ENCODE measurements at regions not wholly inside any gene's neighbourhood (a gene's known extent, or its start where the extent isn't known, plus 50 kb on each side); places are given as distances from the start of the nearest gene placed in this dataset.
"Not testable (repeated sequence)": the region's sequence is repeated elsewhere in the genome, so short reads cannot be mapped to it uniquely, and the experiment has no call there.

DNA sequence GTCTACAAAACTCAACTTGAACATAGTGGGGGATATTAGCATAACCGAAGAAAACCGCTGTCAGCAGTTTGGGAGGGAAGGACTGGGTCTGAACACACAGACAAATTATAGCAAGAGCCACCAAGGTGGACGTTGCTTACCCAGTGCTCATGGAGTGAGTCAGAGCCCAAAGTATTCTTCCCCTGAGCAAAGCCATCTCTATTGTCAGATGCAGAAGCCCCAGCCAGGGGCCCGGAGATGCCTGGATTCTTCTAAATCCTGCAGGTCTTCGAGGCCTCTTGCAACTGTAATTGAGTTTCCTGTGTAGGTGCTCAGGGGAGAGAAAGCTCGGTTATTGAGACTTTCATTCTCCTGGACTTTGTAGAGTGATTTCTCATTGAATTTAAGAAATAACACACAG is 384.5 kb downstream of the IRS2 start:
- Histone ChIP-seq H3K9ac (no peak overlapping the region), H3K4me1 (peaks cover 0 to 4% (median 0%) of the 10 kb centered on the region in 10 experiments; a peak in 1 of 20 replicates), H4K20me1 (no peaks in the 10 kb centered on the region), H3K4me3 (no peak overlapping the region), H3K9me3 (replicated peaks in 1 of 11) (peaks cover 22 to 48% (median 38%) of the 10 kb centered on the region in 11 experiments; a peak in 21 of 22 replicates), H3K36me3 (peaks cover 0 to 7% (median 0%) of the 10 kb centered on the region in 11 experiments; a peak in 5 of 22 replicates), H3K27ac (no peak overlapping the region), H3K4me2 (no peak overlapping the region), H3K27me3 (no peaks in the 10 kb centered on the region)
- TF ChIP-seq Cebpa-rat (IDR thresholded peaks at IDR 0.05) = no peak

DNA sequence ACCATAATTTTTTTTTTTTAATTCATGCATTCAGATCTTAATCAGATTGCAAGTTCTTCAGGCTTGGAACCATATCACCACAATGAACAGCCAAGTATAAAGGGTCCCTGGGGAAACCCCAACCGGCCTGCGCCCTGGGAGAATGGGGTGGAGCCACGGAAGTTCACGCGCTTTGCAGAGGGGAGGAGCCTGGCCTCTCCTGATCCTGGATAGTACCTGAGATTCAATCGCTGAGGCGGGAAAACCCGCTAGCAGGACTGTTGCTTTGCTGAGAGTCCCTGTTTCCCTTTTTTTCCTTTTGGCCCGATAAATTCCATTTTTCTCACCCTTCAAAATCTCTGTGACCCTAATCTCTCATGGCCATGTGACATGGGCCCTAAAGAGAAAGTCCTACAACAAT is 385.1 kb downstream of the IRS2 start:
- Histone ChIP-seq H3K4me3 (no peak overlapping the region), H3K36me3 (peaks cover 0 to 7% (median 0%) of the 10 kb centered on the region in 11 experiments; a peak in 5 of 22 replicates), H3K4me2 (no peak overlapping the region), H3K9ac (no peak overlapping the region), H4K20me1 (no peaks in the 10 kb centered on the region), H3K27me3 (no peaks in the 10 kb centered on the region), H3K27ac (no peak overlapping the region), H3K9me3 (replicated peaks in 1 of 11) (peaks cover 19 to 45% (median 38%) of the 10 kb centered on the region in 11 experiments; a peak in 21 of 22 replicates), H3K4me1 (peaks cover 0 to 4% (median 0%) of the 10 kb centered on the region in 10 experiments; a peak in 1 of 20 replicates)
- no peak for TF ChIP-seq Cebpa-rat (IDR thresholded peaks at IDR 0.05)

DNA sequence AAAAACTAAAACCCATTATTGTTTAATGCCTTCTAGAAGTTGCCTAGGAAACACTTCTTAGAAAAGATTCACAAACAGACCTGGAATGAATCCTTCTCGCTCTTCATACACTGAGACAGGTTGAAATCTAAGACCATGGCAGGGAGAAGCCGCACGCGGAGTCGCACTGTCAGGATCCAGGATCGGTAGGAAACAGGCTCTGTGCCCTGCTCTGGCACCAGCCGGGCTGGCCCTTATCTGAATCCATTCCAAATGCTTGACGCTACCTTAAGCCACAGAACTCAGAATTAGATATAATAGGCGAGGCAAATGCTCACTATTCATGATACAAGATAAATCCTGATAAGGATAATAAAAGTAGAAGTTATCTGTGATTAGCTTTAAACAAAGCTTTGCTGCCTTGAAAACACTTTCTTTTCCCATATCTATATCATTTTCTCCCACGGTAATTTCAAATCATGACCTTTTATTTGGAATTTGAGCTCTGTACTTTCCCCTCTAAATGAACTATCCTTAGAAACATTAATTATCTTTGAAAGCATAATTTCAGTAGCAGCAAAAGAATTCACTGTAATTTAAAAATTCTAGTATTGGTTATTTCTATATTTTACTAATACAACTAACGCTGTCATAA is 385.6 kb downstream of the IRS2 start:
- Histone ChIP-seq H3K36me3 (peaks cover 0 to 7% (median 0%) of the 10 kb centered on the region in 11 experiments; a peak in 5 of 22 replicates), H3K27me3 (no peaks in the 10 kb centered on the region), H3K4me3 (no peak overlapping the region), H3K4me2 (no peak overlapping the region), H3K4me1 (peaks cover 0 to 4% (median 0%) of the 10 kb centered on the region in 10 experiments; a peak in 1 of 20 replicates), H3K9me3 (replicated peaks in 1 of 11) (peaks cover 14 to 40% (median 38%) of the 10 kb centered on the region in 11 experiments; a peak in 21 of 22 replicates), H4K20me1 (no peaks in the 10 kb centered on the region), H3K9ac (no peak overlapping the region), H3K27ac (no peak overlapping the region)
- no peak for TF ChIP-seq Cebpa-rat (IDR thresholded peaks at IDR 0.05)

DNA sequence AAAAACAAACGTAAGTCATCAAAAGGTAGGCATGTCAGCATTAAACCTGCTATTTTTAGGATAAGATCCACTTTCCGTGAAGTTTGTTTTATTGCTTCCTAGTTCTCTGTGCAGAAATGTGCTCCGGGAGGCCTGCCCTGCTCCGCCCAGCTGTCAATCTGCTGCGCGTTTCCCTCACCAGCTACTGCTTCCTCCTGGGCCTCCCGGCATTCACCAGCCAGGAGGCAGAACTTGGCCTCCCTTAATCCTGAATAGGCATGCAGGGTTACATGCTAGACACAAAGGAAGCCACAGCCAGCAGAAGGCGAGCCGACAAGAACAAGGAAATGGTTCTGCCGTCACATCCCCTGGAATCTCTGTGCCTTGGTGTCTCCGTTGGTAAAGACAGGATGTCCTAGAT is 386.2 kb downstream of the IRS2 start:
- H3K4me2 ChIP-seq = no peak overlapping the region
- no peak overlapping the region for H3K4me3 ChIP-seq
- TF ChIP-seq Cebpa-rat (IDR thresholded peaks at IDR 0.05) = no peak
- H3K9ac ChIP-seq = no peak overlapping the region
- H3K4me1 ChIP-seq = peaks cover 0 to 4% (median 0%) of the 10 kb centered on the region in 10 experiments; a peak in 1 of 20 replicates
- no peaks in the 10 kb centered on the region for H3K27me3 ChIP-seq
- no peaks in the 10 kb centered on the region for H4K20me1 ChIP-seq
- peaks cover 14 to 39% (median 33%) of the 10 kb centered on the region in 11 experiments; a peak in 21 of 22 replicates for H3K9me3 ChIP-seq (replicated peaks in 1 of 11)
- no peak overlapping the region for H3K27ac ChIP-seq
- peaks cover 0 to 7% (median 0%) of the 10 kb centered on the region in 11 experiments; a peak in 4 of 22 replicates for H3K36me3 ChIP-seq

DNA sequence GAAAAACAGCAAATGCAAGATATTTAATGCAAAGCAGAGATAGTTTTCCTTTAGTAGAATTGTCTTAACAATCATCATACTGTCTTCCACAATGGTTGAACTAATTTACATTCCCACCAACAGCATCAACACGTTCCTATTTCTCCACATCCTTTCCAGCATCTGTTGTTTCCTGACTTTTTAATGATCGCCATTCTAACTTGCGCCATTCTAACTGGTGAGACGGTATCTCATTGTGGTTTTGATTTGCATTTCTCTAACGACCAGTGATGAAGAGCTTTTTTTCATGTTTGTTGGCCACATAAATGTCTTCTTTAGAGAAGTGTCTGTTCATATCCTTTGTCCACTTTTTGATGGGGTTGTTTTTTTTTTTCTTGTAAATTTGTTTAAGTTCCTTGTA is 388.3 kb downstream of the IRS2 start:
- H3K27me3 ChIP-seq, H3K9ac ChIP-seq: not testable (repeated sequence)

DNA sequence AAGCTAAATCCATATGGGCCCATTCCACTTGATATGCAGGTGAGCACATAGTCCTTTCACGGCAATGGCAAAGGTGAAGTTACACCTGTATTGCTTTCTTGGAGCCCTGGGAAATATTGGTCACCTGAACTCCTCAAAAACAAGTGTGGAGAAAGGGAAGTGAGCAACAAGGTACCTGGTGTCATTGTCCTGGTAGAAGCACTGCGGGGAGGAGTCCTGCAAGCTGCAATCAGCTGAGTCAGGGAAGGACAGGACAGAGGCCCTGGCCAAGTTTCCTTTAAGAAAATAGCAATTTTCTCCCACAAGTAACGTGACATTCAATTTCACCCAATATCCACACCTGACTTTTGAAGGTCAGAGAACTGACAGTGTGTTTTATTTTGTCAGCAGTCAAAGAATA is 389.1 kb downstream of the IRS2 start:
- Histone ChIP-seq H4K20me1 (no peaks in the 10 kb centered on the region), H3K27me3 (no peaks in the 10 kb centered on the region), H3K4me2 (no peak overlapping the region), H3K9ac (no peak overlapping the region), H3K27ac (no peak overlapping the region), H3K9me3 (replicated peaks in 1 of 11) (peaks cover 11 to 39% (median 28%) of the 10 kb centered on the region in 11 experiments; a peak in 21 of 22 replicates), H3K36me3 (0 out of 22 replicates have a peak, but pooled peaks cover 0 to 3% (median 0%) of the 10 kb centered on the region in 11 experiments), H3K4me3 (no peak overlapping the region), H3K4me1 (no peaks in the 10 kb centered on the region)
- no peak for TF ChIP-seq Cebpa-rat (IDR thresholded peaks at IDR 0.05)

More for the DNA sequence above, 388.3 kb downstream of the IRS2 start:
- H3K4me1 ChIP-seq, H3K4me3 ChIP-seq, H3K4me2 ChIP-seq, H3K36me3 ChIP-seq, H3K27ac ChIP-seq, H4K20me1 ChIP-seq: not testable (repeated sequence)
- peaks cover 7 to 33% (median 20%) of the 10 kb centered on the region in 11 experiments; a peak in 20 of 22 replicates for H3K9me3 ChIP-seq (replicated peaks in 1 of 11)

DNA sequence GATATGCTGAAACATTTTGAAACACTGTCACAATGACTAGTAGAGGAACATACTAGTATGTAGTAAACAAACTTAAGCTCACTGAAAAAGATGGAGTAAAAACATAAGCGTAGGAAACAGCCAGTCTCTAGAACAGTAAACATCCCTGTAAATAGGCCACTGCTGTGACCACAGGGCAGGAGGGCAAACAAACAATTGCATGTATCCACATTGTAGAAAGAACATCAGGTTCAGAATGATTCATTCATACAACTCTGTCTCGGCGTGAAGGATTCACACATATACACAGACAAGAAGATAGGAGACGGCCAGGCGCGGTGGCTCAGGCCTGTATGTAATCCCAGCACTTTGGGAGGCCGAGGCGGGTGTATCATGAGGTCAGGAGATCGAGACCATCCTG is 390.1 kb downstream of the IRS2 start:
- TF ChIP-seq Cebpa-rat (IDR thresholded peaks at IDR 0.05) = no peak
- H3K4me3 ChIP-seq = no peak overlapping the region
- H3K27ac ChIP-seq = no peak overlapping the region
- H3K36me3 ChIP-seq = 0 out of 22 replicates have a peak, but pooled peaks cover 0 to 3% (median 0%) of the 10 kb centered on the region in 11 experiments
- H3K4me2 ChIP-seq = no peak overlapping the region
- peaks cover 10 to 40% (median 28%) of the 10 kb centered on the region in 11 experiments; a peak in 21 of 22 replicates for H3K9me3 ChIP-seq (replicated peaks in 1 of 11)
- H3K9ac ChIP-seq = no peak overlapping the region
- H3K4me1 ChIP-seq = no peaks in the 10 kb centered on the region
- H4K20me1 ChIP-seq = no peaks in the 10 kb centered on the region
- no peaks in the 10 kb centered on the region for H3K27me3 ChIP-seq

DNA sequence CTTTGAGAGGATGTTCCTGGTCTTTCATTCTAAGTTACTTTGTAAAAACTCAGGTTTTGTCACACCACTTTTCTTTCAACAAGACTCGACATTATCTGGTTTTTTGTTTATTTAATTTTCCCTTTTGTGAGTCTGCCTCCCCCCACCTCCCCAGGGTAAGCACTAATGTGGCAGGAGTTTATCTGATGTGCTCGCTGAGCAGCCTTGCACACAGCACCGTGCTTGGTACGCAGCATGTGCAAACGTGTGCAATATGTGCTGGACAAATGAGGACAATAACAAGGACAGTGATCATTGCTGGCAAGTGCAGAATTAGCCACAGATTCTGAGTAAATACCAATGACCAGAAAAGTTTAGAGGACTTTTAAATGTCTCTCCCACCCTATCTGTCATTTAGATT is 391.4 kb downstream of the IRS2 start:
- TF ChIP-seq Cebpa-rat (IDR thresholded peaks at IDR 0.05) = no peak
- Histone ChIP-seq H4K20me1 (no peaks in the 10 kb centered on the region), H3K27ac (no peak overlapping the region), H3K4me2 (no peak overlapping the region), H3K4me3 (no peak overlapping the region), H3K36me3 (no peaks in the 10 kb centered on the region), H3K9ac (no peak overlapping the region), H3K4me1 (no peaks in the 10 kb centered on the region), H3K9me3 (replicated peaks in 1 of 11) (peaks cover 10 to 33% (median 21%) of the 10 kb centered on the region in 11 experiments; a peak in 21 of 22 replicates), H3K27me3 (no peaks in the 10 kb centered on the region)

DNA sequence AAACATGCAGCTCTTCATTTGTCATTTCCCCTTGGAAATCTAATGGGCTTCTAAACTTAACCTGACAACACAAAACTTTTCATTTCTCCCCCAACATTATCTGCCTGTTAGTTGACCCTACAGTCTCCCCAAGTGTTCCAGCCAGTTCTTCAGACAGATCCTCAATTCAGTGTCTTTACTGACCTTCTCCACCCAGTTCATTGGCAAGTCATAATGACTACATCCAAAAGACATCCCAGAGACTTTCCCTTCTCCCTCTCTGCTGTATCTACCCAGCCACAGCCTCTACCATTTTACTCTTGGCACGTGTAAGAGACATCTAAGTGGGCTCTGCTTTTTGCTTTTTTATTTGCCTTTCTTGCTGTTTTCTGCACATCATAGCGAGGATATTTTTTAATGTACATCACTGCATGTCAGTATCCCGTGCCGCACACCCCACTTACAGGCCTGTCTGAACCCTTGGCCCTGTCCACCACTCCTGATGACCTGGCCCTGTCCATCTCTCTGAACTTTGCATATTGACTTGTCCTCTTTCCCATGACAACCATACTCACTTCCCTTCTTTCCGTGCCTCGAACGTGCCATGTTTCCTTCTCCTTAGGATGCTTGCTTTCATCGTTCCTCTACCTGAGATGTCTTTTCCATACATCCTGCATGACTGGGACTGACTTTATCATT is 391.9 kb downstream of the IRS2 start:
- H3K4me2 ChIP-seq = no peak overlapping the region
- H3K36me3 ChIP-seq = no peaks in the 10 kb centered on the region
- H4K20me1 ChIP-seq = no peaks in the 10 kb centered on the region
- no peaks in the 10 kb centered on the region for H3K4me1 ChIP-seq
- H3K27me3 ChIP-seq = no peaks in the 10 kb centered on the region
- no peak overlapping the region for H3K27ac ChIP-seq
- H3K4me3 ChIP-seq = no peak overlapping the region
- no peak for TF ChIP-seq Cebpa-rat (IDR thresholded peaks at IDR 0.05)
- H3K9ac ChIP-seq = no peak overlapping the region
- peaks cover 10 to 32% (median 21%) of the 10 kb centered on the region in 11 experiments; a peak in 21 of 22 replicates for H3K9me3 ChIP-seq (replicated peaks in 1 of 11)

Measured in BLaER1 treated with 17β-estradiol and CSF1 and Interleukin-3, amounts not matched to agents 10 nM and 100 nM (cell line).